DOHH2 (cell line): ENCODE measurements at regions not wholly inside any gene's neighbourhood (a gene's known extent, or its start where the extent isn't known, plus 50 kb on each side); places are given as distances from the start of the nearest gene placed in this dataset.

Experiments
- H3F3A ChIP-seq: fragments of 200-600 bp; sonication (generic), shearing (Covaris generic); 2 replicates; pipeline ENCODE4 v1.6.0; 2016; ENCODE audit warnings: antibody characterized with exemption, mild to moderate bottlenecking; ENCODE audit not compliant: control insufficient read depth, insufficient read depth
- H3K27ac ChIP-seq: fragments of 200-600 bp; sonication (generic); 2 replicates; pipeline ENCODE4 v1.5.1; 2014; ENCODE audit warnings: low read depth, mild to moderate bottlenecking, low read length, moderate library complexity
- H3K27me3 ChIP-seq: fragments of 200-600 bp; sonication (generic); 2 replicates; pipeline ENCODE4 v1.6.1; 2014; ENCODE audit warnings: mild to moderate bottlenecking, low read length, mixed read lengths; ENCODE audit not compliant: control insufficient read depth
- H3K36me3 ChIP-seq: fragments of 200-600 bp; sonication (generic); 2 replicates; pipeline ENCODE4 v1.6.1; 2014; ENCODE audit warnings: mild to moderate bottlenecking, low read length, moderate library complexity, mixed read lengths; ENCODE audit not compliant: control insufficient read depth
- H3K4me1 ChIP-seq: fragments of 200-600 bp; sonication (generic); 2 replicates; pipeline ENCODE4 v1.6.1; 2014; ENCODE audit warnings: mild to moderate bottlenecking, low read length, mixed read lengths; ENCODE audit not compliant: control insufficient read depth
- H3K4me2 ChIP-seq: fragments of 200-600 bp; sonication (generic); 2 replicates; pipeline ENCODE4 v1.6.0; 2014; ENCODE audit warnings: mild to moderate bottlenecking, low read length, moderate library complexity
- H3K4me3 ChIP-seq: fragments of 200-600 bp; sonication (generic); 2 replicates; pipeline ENCODE4 v1.5.1; 2014; ENCODE audit warnings: mild to moderate bottlenecking, low read length, mixed read lengths
- H3K79me2 ChIP-seq: fragments of 200-600 bp; sonication (generic); 2 replicates; pipeline ENCODE4 v1.6.1; 2014; ENCODE audit warnings: mild to moderate bottlenecking, low read length, mixed read lengths; ENCODE audit not compliant: control insufficient read depth
- H3K9me2 ChIP-seq: fragments of 200-600 bp; sonication (generic); replicated peaks from 2 replicates; pipeline ENCODE4 v1.6.1; 2014; ENCODE audit warnings: mild to moderate bottlenecking, low read length, mixed read lengths; ENCODE audit not compliant: control insufficient read depth
- H3K9me3 ChIP-seq: fragments of 200-600 bp; sonication (generic); 2 replicates; pipeline ENCODE4 v1.6.1; 2014; ENCODE audit warnings: antibody characterized with exemption, low read length, mixed read lengths; ENCODE audit not compliant: control insufficient read depth, insufficient read depth
- H4K20me1 ChIP-seq: fragments of 200-600 bp; sonication (generic); 2 replicates; pipeline ENCODE4 v1.6.0; 2014; ENCODE audit warnings: low read depth, mild to moderate bottlenecking, antibody characterized with exemption, low read length, moderate library complexity; ENCODE audit not compliant: control insufficient read depth, insufficient read depth
- EZH2phosphoT487 ChIP-seq: fragments of 200-600 bp; sonication (generic); IDR thresholded peaks from 2 replicates; pipeline ENCODE4 v1.6.1; 2017; ENCODE audit warnings: borderline replicate concordance, mild to moderate bottlenecking, antibody characterized with exemption, low read length, moderate library complexity, mixed read lengths
- TF ChIP-seq, protein P1 (sequence below): fragments of 200-600 bp; sonication (generic); IDR thresholded peaks from one replicate; pipeline ENCODE4 v1.5.1; 2014; ENCODE audit warnings: antibody characterized with exemption, mild to moderate bottlenecking, low read depth, low read length; ENCODE audit not compliant: poor library complexity, severe bottlenecking

DNA sequence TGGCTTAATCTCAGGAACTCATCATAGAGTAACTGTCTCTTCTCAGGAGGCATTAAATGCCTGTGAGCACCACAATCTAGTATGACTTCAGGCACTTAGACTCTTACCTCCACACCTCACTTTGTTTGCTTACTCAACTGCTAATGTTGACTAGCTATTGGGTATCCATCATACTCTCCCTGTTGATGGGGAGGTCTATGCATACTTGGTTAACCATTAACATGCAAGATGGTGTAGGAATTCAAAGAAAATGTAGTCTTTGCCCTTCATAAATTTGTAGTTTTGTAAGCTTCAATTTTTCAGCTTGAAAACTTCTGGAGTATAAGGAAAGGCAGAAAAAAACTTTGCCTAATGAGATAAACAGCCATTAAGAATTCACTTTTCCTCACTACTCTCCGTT is 501.0 kb upstream of the MARCKS start:
- H3K4me2 ChIP-seq: no peak overlapping the region

DNA sequence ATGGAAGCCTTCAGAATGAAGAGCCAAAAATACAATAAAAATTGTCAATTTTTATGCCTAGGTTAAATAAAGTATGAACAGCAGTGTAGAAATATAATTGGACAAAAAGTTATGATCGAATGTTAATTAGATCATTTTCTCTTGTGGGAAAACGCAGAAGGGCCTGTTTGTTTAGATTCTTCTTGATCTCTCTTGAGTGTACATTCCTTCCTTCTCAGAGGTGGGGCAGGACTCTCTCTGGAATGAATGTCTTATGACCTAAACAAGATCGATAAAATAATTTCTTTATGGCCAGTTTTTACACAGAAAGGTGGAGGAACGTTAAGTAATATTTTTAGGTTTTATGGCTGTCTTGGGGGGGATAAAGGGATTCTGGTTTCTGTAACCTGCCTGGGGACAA is 500.1 kb upstream of the MARCKS start:
- Histone ChIP-seq H3K4me3 (no peak overlapping the region), H3F3A (no peaks in the 10 kb centered on the region), H4K20me1 (no peaks in the 10 kb centered on the region), H3K36me3 (no peaks in the 10 kb centered on the region), H3K27ac (no peak overlapping the region), H3K79me2 (no peaks in the 10 kb centered on the region), H3K9me3 (no peaks in the 10 kb centered on the region), H3K9me2 (no peaks in the 10 kb centered on the region; the same call in 1 of the 2 replicates), H3K4me2 (no peak overlapping the region), H3K27me3 (no peaks in the 10 kb centered on the region; the same call in 1 of the 2 replicates), H3K4me1 (no peaks in the 10 kb centered on the region)
- TF ChIP-seq, protein P1, sequence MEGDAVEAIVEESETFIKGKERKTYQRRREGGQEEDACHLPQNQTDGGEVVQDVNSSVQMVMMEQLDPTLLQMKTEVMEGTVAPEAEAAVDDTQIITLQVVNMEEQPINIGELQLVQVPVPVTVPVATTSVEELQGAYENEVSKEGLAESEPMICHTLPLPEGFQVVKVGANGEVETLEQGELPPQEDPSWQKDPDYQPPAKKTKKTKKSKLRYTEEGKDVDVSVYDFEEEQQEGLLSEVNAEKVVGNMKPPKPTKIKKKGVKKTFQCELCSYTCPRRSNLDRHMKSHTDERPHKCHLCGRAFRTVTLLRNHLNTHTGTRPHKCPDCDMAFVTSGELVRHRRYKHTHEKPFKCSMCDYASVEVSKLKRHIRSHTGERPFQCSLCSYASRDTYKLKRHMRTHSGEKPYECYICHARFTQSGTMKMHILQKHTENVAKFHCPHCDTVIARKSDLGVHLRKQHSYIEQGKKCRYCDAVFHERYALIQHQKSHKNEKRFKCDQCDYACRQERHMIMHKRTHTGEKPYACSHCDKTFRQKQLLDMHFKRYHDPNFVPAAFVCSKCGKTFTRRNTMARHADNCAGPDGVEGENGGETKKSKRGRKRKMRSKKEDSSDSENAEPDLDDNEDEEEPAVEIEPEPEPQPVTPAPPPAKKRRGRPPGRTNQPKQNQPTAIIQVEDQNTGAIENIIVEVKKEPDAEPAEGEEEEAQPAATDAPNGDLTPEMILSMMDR: no peak
- no peak for TF ChIP-seq EZH2phosphoT487

More for the DNA sequence above, 501.0 kb upstream of the MARCKS start:
- no peaks in the 10 kb centered on the region for H3K4me1 ChIP-seq
- no peak for TF ChIP-seq EZH2phosphoT487
- TF ChIP-seq, protein P1: no peak
- H3K79me2 ChIP-seq: no peaks in the 10 kb centered on the region
- H3K9me2 ChIP-seq: no peaks in the 10 kb centered on the region; the same call in 1 of the 2 replicates
- no peaks in the 10 kb centered on the region for H4K20me1 ChIP-seq
- H3K9me3 ChIP-seq: no peaks in the 10 kb centered on the region
- H3F3A ChIP-seq: no peaks in the 10 kb centered on the region
- H3K27me3 ChIP-seq: no peaks in the 10 kb centered on the region; the same call in 1 of the 2 replicates
- no peaks in the 10 kb centered on the region for H3K36me3 ChIP-seq
- H3K27ac ChIP-seq: no peak overlapping the region
- H3K4me3 ChIP-seq: no peak overlapping the region

DNA sequence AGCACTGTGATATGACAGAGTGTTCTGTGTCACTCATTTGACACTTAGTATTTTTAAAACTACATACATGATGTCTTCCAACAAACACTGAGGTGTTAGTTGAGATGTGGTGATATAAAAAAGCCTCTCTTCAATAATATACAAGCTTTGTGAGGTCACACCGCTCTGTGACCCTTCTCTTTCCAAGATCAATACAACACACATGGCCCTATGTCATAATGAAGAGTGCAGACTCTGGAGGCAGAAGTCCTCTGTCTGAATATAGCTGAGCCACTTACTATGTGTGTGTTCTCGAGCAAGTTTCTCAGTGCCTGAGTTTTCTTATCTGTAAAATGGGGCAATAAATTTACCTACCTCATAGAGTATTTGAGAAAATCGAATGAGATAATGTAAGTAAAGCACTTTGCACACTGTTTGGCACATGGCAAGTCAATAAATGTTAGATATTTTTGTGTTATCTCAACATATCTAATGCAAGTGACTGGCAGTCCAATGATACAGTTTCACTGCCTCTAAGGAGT is 499.0 kb upstream of the MARCKS start:
- Histone ChIP-seq H3K4me3 (no peak overlapping the region), H3F3A (no peaks in the 10 kb centered on the region), H3K4me1 (no peaks in the 10 kb centered on the region), H3K36me3 (no peaks in the 10 kb centered on the region), H3K79me2 (no peaks in the 10 kb centered on the region), H3K9me2 (no peaks in the 10 kb centered on the region; the same call in 1 of the 2 replicates), H3K9me3 (no peaks in the 10 kb centered on the region), H3K27me3 (no peaks in the 10 kb centered on the region; the same call in 1 of the 2 replicates), H3K27ac (no peak overlapping the region), H4K20me1 (no peaks in the 10 kb centered on the region), H3K4me2 (no peak overlapping the region)
- TF ChIP-seq, protein P1: no peak
- no peak for TF ChIP-seq EZH2phosphoT487
